Transverse colon (tissue), 4 donors: ENCODE measurements at regions not wholly inside any gene's neighbourhood (a gene's known extent, or its start where the extent isn't known, plus 50 kb on each side); places are given as distances from the start of the nearest gene placed in this dataset.
"Not testable (repeated sequence)": the region's sequence is repeated elsewhere in the genome, so short reads cannot be mapped to it uniquely, and the experiment has no call there.

Source experiments
- POLR2AphosphoS5 ChIP-seq, 3 donors: sonication (generic); formaldehyde crosslinking; IDR thresholded peaks; one replicate each; pipeline ENCODE4 v1.6.1; 2016; ENCODE audit warnings: antibody characterized with exemption in 3 of 3
- TF ChIP-seq, protein P1 (sequence below), 5 experiments: fragments of 200-600 bp in 3 of 5; fragments of 450-650 bp in 2 of 5; sonication (generic) in 3 of 5; IDR thresholded peaks; 1 replicate in 2 of 5; 2 replicates in 3 of 5; pipeline ENCODE4 v1.5.1; 2016 to 2017; ENCODE audit warnings: antibody characterized with exemption in 5 of 5, inconsistent platforms in 3 of 5, mild to moderate bottlenecking in 2 of 5, moderate library complexity in 1 of 5

- TF ChIP-seq, protein P1, sequence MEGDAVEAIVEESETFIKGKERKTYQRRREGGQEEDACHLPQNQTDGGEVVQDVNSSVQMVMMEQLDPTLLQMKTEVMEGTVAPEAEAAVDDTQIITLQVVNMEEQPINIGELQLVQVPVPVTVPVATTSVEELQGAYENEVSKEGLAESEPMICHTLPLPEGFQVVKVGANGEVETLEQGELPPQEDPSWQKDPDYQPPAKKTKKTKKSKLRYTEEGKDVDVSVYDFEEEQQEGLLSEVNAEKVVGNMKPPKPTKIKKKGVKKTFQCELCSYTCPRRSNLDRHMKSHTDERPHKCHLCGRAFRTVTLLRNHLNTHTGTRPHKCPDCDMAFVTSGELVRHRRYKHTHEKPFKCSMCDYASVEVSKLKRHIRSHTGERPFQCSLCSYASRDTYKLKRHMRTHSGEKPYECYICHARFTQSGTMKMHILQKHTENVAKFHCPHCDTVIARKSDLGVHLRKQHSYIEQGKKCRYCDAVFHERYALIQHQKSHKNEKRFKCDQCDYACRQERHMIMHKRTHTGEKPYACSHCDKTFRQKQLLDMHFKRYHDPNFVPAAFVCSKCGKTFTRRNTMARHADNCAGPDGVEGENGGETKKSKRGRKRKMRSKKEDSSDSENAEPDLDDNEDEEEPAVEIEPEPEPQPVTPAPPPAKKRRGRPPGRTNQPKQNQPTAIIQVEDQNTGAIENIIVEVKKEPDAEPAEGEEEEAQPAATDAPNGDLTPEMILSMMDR (IDR thresholded peaks at IDR 0.05): not testable (repeated sequence)
- TF ChIP-seq POLR2AphosphoS5 (IDR thresholded peaks at IDR 0.05): not testable (repeated sequence)
These were observed 116.6 kb downstream of the PRL start for GRCh38 chr6:22180250-22180649.
